CD4-positive, alpha-beta T cell (primary cell): ENCODE measurements at regions not wholly inside any gene's neighbourhood (a gene's known extent, or its start where the extent isn't known, plus 50 kb on each side); places are given as distances from the start of the nearest gene placed in this dataset.
"Not testable (repeated sequence)": the region's sequence is repeated elsewhere in the genome, so short reads cannot be mapped to it uniquely, and the experiment has no call there.

Experiments used
- ATAC-seq: fragments of 200-7000 bp; cut with Tn5 transposase; one replicate; pipeline ENCODE4 v1.10.0; 2022; ENCODE audit warnings: mild to moderate bottlenecking; ENCODE audit not compliant: poor library complexity
- CTCF ChIA-PET: fragments of 350-600 bp; sonication (Branson Sonifier 250); formaldehyde crosslinking; loops from one replicate; lab custom pipeline; 2021; ENCODE audit warnings: antibody characterized with exemption, inconsistent platforms; lab: Charles Lee
- POLR2A ChIA-PET: fragments of 350-600 bp; sonication (Branson Sonifier 250); formaldehyde crosslinking; loops from one replicate; lab custom pipeline; 2021; ENCODE audit warnings: antibody characterized with exemption, inconsistent platforms; lab: Charles Lee
- DNase-seq, 14 experiments: peaks; one replicate each; pipeline ENCODE4 v3.0.0-alpha.2; 2013 to 2020; ENCODE audit warnings: mixed read lengths in 2 of 14
- H3K27ac ChIP-seq, 2 donors: one replicate each; pipeline versions ENCODE4 v1.5.1 to v1.7.0; 2013; ENCODE audit warnings: low read length in 2 of 2, low read depth in 1 of 2, mild to moderate bottlenecking in 1 of 2
- H3K27me3 ChIP-seq, 2 experiments: 1 replicate in 1 of 2; 2 replicates in 1 of 2; pipeline versions ENCODE4 v1.6.1 to v1.7.0; 2013; ENCODE audit warnings: low read length in 2 of 2, control low read depth in 1 of 2, mild to moderate bottlenecking in 1 of 2, moderate library complexity in 1 of 2; ENCODE audit not compliant: insufficient read depth in 2 of 2, control insufficient read depth in 1 of 2
- H3K36me3 ChIP-seq: one replicate; pipeline ENCODE4 v1.6.1; 2013; ENCODE audit warnings: low read length, control low read depth; ENCODE audit not compliant: insufficient read depth
- H3K4me1 ChIP-seq: one replicate; pipeline ENCODE4 v1.6.1; 2013; ENCODE audit warnings: low read length, control low read depth; ENCODE audit not compliant: insufficient read depth
- H3K4me3 ChIP-seq: one replicate; pipeline ENCODE4 v1.5.1; 2013; ENCODE audit warnings: mild to moderate bottlenecking, low read length, moderate library complexity
- H3K9me3 ChIP-seq, 2 experiments: 1 replicate in 1 of 2; 2 replicates in 1 of 2; pipeline versions ENCODE4 v1.6.1 to v1.7.0; 2013; ENCODE audit warnings: low read length in 2 of 2, mild to moderate bottlenecking in 2 of 2, control low read depth in 1 of 2, moderate library complexity in 1 of 2; ENCODE audit not compliant: control insufficient read depth in 1 of 2, insufficient read depth in 1 of 2
- H3K27ac Mint-ChIP-seq: one replicate; pipeline ENCODE4 v1.8.0; 2020; ENCODE audit warnings: mixed read lengths
- H3K27me3 Mint-ChIP-seq: one replicate; pipeline ENCODE4 v1.8.0; 2021; ENCODE audit warnings: mixed read lengths
- H3K36me3 Mint-ChIP-seq: one replicate; pipeline ENCODE4 v1.8.0; 2021; ENCODE audit warnings: low read depth, mixed read lengths
- H3K4me1 Mint-ChIP-seq: one replicate; pipeline ENCODE4 v1.8.0; 2021; ENCODE audit warnings: low read depth, mixed read lengths
- H3K4me3 Mint-ChIP-seq: one replicate; pipeline ENCODE4 v1.8.0; 2020; ENCODE audit warnings: mild to moderate bottlenecking, mixed read lengths
- H3K9me3 Mint-ChIP-seq: one replicate; pipeline ENCODE4 v1.8.0; 2020; ENCODE audit warnings: mixed read lengths
- intact Hi-C, 2 experiments: fragments of 100-400 bp; cut with DNase I in 1 of 2; cut with micrococcal nuclease in 1 of 2; formaldehyde crosslinking; loops; one replicate each; pipeline versions ENCODE4 v1.15.1 to v1.9.0; 2023 to 2025; cut with DNase I, micrococcal nuclease
- TF ChIP-seq, protein P1 (sequence below): fragments of 200-600 bp; IDR thresholded peaks from one replicate; pipeline ENCODE4 v1.8.0; 2022; ENCODE audit warnings: antibody characterized with exemption, mild to moderate bottlenecking

DNA sequence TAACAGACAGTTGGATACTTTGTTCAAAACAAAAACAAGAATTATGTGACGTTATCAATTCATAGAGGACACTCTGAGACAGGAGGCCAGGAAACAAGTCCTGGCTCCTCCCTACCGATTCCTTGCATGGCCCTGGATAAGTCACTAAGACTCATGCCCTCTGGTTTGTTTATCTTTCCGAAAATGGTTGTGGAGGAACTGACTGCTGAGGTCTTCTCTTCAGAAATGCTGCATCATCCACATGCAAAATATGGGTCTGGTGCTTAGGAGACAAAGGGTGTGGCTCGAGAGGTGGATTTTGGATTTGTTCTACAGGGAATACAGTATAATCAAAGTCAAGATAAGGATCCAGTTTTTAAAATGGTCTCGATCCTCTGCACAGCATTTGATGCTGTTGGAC lies 130.9 kb downstream of the RELL1 start:
- no peak for DNase-seq
- Mint-ChIP-seq H3K4me1 (no peaks in the 10 kb centered on the region), H3K4me3 (no peak overlapping the region), H3K9me3 (peaks cover 11% of the 10 kb centered on the region), H3K27ac (no peak overlapping the region), H3K27me3 (no peaks in the 10 kb centered on the region), H3K36me3 (no peaks in the 10 kb centered on the region)
- ChIA-PET POLR2A (no interaction called here), CTCF (no interaction called here)
- H3K9me3 ChIP-seq, result peaks cover 0 to 3% of the 10 kb centered on the region in 2 experiments
- H3K27me3 ChIP-seq, result no peaks in the 10 kb centered on the region
- intact Hi-C loops, result no loop called here
- H3K36me3 ChIP-seq, result no peaks in the 10 kb centered on the region
- H3K4me1 ChIP-seq, result no peaks in the 10 kb centered on the region
- TF ChIP-seq, protein P1, sequence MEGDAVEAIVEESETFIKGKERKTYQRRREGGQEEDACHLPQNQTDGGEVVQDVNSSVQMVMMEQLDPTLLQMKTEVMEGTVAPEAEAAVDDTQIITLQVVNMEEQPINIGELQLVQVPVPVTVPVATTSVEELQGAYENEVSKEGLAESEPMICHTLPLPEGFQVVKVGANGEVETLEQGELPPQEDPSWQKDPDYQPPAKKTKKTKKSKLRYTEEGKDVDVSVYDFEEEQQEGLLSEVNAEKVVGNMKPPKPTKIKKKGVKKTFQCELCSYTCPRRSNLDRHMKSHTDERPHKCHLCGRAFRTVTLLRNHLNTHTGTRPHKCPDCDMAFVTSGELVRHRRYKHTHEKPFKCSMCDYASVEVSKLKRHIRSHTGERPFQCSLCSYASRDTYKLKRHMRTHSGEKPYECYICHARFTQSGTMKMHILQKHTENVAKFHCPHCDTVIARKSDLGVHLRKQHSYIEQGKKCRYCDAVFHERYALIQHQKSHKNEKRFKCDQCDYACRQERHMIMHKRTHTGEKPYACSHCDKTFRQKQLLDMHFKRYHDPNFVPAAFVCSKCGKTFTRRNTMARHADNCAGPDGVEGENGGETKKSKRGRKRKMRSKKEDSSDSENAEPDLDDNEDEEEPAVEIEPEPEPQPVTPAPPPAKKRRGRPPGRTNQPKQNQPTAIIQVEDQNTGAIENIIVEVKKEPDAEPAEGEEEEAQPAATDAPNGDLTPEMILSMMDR, result no peak
- no peak for ATAC-seq
- H3K27ac ChIP-seq, result no peak overlapping the region
- H3K4me3 ChIP-seq, result no peak overlapping the region

DNA sequence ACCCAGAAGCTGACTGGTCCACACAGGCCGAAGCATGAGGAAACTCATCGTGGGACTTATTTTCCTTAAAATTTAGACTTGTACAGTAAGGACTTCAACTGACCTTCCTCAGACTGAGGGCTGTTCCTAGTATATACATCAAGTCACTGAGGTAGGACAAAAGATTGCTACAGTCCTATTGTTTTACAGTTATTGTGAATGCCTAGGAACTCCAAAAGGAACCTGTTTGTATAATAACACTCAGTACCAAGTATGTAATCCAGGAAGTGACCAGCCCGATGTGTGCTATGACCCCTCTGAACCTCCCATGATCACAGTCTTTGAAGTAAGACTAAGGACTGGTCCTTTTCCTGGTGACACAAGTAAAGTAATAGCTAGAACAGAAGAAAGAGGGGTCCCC lies 136.3 kb downstream of the RELL1 start:
- ATAC-seq, H3K36me3 ChIP-seq, H3K27ac ChIP-seq, H3K27me3 ChIP-seq, intact Hi-C loops, DNase-seq, H3K4me1 ChIP-seq, H3K4me3 ChIP-seq, H3K27me3 Mint-ChIP-seq, H3K36me3 Mint-ChIP-seq, H3K4me1 Mint-ChIP-seq, H3K4me3 Mint-ChIP-seq, H3K27ac Mint-ChIP-seq, CTCF ChIA-PET: not testable (repeated sequence)
- peaks cover 6 to 15% of the 10 kb centered on the region in 2 experiments for H3K9me3 ChIP-seq
- peaks cover 17% of the 10 kb centered on the region for H3K9me3 Mint-ChIP-seq
- POLR2A ChIA-PET, result interaction anchor here (0.7 kb wide), 1 partner anchor 988 kb away, joined by 3 read pairs; no protein-coding TSS in a partner anchor

DNA sequence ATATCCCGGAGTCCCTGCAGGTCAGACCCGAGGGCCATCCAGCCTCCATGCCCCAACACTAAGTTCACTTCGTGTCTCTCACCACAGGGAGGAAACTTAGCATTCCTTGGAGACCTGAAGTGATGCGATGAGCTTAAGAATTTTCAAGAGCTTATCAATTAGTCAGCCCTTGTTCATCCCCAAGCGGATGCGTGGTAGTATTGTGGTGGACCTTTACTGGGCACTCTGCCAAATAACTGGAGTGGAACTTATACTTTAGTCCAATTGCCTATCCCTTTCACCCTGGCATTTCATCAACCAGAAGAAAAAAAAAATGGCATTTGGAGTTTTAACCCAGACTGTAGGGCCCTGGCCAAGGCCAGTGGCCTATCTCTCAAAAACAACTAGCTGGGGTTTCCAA lies 137.1 kb downstream of the RELL1 start:
- no peak overlapping the region for H3K4me3 Mint-ChIP-seq
- Histone ChIP-seq H3K27me3 (peaks cover 0 to 4% of the 10 kb centered on the region in 2 experiments), H3K36me3 (no peaks in the 10 kb centered on the region), H3K27ac (no peak overlapping the region), H3K4me1 (no peaks in the 10 kb centered on the region), H3K4me3 (no peak overlapping the region), H3K9me3 (peaks cover 6 to 16% of the 10 kb centered on the region in 2 experiments)
- peaks cover 17% of the 10 kb centered on the region for H3K9me3 Mint-ChIP-seq
- DNase-seq, result no peak
- H3K27ac Mint-ChIP-seq, result no peak overlapping the region
- POLR2A ChIA-PET, result interaction anchor here (0.7 kb wide), 1 partner anchor 989 kb away, joined by 3 read pairs; no protein-coding TSS in a partner anchor
- H3K4me1 Mint-ChIP-seq, result no peaks in the 10 kb centered on the region
- intact Hi-C loops, result no loop called here
- CTCF ChIA-PET, result no interaction called here
- ATAC-seq, result no peak
- no peaks in the 10 kb centered on the region for H3K27me3 Mint-ChIP-seq
- H3K36me3 Mint-ChIP-seq, result no peaks in the 10 kb centered on the region
- TF ChIP-seq, protein P1, result no peak

DNA sequence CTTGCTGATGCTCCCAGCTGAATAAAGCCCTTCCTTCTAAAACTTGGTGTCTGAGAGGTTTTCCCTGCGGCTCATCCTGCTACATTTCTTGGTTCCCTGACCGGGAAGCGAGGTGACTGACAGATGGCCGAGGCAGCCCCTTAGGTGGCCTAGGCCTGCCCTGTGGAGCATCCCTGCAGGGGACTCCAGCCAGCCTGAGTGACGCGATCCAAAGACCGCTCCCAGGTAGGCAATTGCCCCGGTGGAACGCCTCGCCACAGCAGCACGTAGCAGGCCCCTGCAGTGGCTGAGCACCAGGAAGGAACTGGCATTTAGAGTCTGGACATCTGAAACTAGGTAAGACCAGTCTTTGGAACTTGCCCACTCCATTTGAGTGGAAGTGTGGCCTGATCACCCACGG lies 139.6 kb downstream of the RELL1 start:
- Mint-ChIP-seq H3K27me3 (no peaks in the 10 kb centered on the region), H3K4me3 (no peak overlapping the region), H3K27ac (no peak overlapping the region), H3K36me3 (no peaks in the 10 kb centered on the region), H3K9me3 (peaks cover 8% of the 10 kb centered on the region), H3K4me1 (no peaks in the 10 kb centered on the region)
- ATAC-seq (no peak), DNase-seq (no peak)
- Histone ChIP-seq H3K4me1 (no peaks in the 10 kb centered on the region), H3K27me3 (peaks cover 0 to 4% of the 10 kb centered on the region in 2 experiments), H3K9me3 (peaks cover 6 to 13% of the 10 kb centered on the region in 2 experiments), H3K27ac (no peak overlapping the region), H3K4me3 (no peak overlapping the region), H3K36me3 (no peaks in the 10 kb centered on the region)
- POLR2A ChIA-PET, result no interaction called here
- CTCF ChIA-PET, result no interaction called here
- intact Hi-C loops, result no loop called here
- TF ChIP-seq, protein P1, result no peak
